ENCODE measurements at regions not wholly inside any gene's neighbourhood (a gene's known extent, or its start where the extent isn't known, plus 50 kb on each side); places are given as distances from the start of the nearest gene placed in this dataset.

DNA sequence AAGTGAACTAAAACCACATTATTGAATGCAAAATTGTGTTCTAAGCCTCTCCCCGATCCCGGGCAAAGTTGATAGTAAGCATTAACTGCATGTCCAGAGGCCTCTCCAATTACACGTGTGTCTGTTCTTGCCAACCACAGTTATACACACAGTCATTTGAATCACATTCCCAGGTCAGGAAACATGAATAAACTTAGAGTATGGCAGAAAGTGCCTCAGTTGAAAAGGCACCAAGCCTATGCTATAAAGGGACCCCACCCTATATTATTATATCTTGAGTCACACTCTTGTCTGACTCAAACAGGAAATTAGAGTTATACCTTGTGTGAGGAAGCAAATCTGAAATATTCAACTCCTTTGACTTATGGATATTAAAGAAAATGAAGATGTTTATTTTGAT lies 128.3 kb upstream of the STXBP6 start:
- TF ChIP-seq CTCF (IDR thresholded peaks at IDR 0.05) (no peak), POLR2A (IDR thresholded peaks at IDR 0.05) (no peak), POLR2AphosphoS5 (IDR thresholded peaks at IDR 0.05) (no peak)
